NCI-H748 treated with DMSO at 0.1 percent for 48 hours (cell line): ENCODE measurements at regions not wholly inside any gene's neighbourhood (a gene's known extent, or its start where the extent isn't known, plus 50 kb on each side); places are given as distances from the start of the nearest gene placed in this dataset.

Experiments used
- DNase-seq: peaks from one replicate; lab custom pipeline; 2025; lab: John Stamatoyannopoulos, UW

DNA sequence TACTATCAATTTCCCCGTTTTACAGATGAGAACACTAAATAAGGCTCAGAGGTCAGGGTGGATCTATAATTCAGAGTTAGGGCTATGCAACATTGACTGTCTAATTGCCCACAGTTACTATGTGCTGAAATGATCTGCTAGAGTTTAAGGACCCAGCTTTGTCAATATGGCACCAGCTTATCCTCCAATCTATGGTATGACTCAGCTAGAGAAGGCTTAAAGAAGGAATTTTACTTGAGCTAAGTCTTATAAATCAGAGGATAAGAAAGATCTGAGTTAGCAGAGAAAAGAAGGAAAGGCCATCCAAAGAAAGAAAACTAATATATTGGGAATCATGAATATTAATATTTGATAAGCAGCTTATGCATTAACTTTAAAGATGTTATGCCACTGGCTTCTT lies 78.1 kb downstream of the ASB9 start:
- DNase-seq = no peak

- no peak for DNase-seq
Observed at GRCh38 chrX:15188039-15188438, 81.8 kb downstream of the ASB9 start.

DNA sequence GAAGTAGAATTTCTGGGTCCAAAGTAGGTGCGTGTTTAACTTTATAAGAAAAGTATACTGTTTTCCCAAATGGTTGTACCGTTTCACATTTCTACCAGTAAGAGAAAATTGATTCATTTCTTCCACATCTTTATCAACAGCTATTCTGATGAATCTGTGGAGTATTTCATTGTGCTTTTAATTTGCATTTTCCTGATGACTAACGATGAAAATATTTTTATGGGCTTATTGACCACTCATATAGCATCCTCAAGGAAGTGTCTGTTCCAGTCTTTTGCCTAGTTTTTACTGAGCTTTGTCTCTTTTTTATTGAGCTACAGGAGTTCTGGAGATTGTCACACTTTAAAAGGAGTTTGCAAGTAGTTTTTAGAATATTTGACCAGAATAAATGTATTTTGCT lies 92.6 kb downstream of the ASB9 start:
- no peak for DNase-seq

GRCh38 chrX:15173411-15173810 lies 96.5 kb downstream of the ASB9 start:
- DNase-seq = no peak

- DNase-seq = no peak
Observed at GRCh38 chrX:15170927-15171326, 99.0 kb downstream of the ASB9 start.

DNA sequence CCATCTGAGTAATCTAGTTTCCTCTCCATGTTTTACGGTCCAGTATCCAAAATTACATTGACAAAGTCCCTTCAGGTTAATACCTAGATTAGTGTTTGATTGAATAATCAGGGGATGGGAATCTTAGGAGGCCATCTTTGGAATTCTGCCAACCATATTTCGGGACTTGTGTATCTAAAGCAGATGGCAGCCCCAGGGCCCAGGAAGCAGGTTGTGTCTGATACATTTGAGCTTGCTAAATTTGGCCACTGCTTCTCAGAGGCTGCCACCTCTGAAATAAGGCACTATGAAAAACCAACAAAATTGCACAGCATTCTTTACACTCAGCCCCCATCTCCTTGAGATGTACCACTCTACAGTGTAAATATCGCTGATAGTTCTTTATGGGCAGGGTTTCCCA lies 102.1 kb downstream of the ASB9 start:
- no peak for DNase-seq

GRCh38 chrX:15165832-15166231 lies 104.1 kb downstream of the ASB9 start:
- no peak for DNase-seq

- no peak for DNase-seq
Observed at GRCh38 chrX:15163131-15163530, 106.8 kb downstream of the ASB9 start.

GRCh38 chrX:15160558-15161095 lies 109.3 kb downstream of the ASB9 start:
- DNase-seq = no peak

GRCh38 chrX:15158736-15159406 lies 111.0 kb downstream of the ASB9 start:
- no peak for DNase-seq

DNA sequence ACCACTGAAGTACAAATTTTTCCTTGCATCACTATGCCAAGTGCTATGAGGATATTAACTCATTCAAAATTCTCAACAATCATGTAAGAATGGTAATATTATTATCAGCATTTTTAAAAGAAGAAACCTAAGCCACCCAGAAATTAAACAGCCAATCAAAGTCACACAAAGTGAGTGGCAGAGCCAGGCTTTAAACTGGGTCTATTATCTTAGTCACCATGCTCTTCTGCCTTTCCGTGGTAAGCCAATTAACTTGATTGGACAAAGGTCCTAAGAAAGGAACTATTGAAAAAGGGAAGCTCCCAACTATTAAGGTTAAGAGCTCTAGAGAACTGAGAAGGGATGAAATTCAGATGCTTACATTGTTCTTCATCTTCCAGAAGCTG lies 111.5 kb downstream of the ASB9 start:
- DNase-seq = no peak

DNA sequence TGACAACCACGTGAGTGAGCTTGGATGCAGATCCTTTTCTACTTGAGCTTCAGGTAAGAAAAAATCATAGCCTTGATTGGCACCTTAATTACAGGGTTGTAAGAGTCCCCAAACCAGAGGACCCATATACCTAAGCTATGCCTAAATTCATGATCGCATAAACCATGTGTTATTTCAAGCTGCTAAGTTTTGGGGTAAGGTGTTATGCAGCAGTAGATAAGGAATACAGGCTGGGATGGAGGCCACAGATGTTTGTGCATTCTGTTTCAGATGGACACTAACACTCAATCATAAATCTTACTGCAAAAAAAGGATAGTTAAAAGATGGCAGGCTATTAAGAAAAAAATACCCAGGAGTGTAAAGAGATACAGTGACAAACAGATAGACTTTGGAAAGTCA lies 112.3 kb downstream of the ASB9 start:
- DNase-seq = no peak

GRCh38 chrX:15151267-15152186 lies 118.4 kb downstream of the ASB9 start:
- no peak for DNase-seq

GRCh38 chrX:15150586-15150985 lies 119.3 kb downstream of the ASB9 start:
- no peak for DNase-seq

GRCh38 chrX:15146515-15146914 lies 123.4 kb downstream of the ASB9 start:
- peak; percentile 6 for DNase-seq

GRCh38 chrX:15143825-15144121 lies 126.1 kb downstream of the ASB9 start:
- no peak for DNase-seq

DNA sequence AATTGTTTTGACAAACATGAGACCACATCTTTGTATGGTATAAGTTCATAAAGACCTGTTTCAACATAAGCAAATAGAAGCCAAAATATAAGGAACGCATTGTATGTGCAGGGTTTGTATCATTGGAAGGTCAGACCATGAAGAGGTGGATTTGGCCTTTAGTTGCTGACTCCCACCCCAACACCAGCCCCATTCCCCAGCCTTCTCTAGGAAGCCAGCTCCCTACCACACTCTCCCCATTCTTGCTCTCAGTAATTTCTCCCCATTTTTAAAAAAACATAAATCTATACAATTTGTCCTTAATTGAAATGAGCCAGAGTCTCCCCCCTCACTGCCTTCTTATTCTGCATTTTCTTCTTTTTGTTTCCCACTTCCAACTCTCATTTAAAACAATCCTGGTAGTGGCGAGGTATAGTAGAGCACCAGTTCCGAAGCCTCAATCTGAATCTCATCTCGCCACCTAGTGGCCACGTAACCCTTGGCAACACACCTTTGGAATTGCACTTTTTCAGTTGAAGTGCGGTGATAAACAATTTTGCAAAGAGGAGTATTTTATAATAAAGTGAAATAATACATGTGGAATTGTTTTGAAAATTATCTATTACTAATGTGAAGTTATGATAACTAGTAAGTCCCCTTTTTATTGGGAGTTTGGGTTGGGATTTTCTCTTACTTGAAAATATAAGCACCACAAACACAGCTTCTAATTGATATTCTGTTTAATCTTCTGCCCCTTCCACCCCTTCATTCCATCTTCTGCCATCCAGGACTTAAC lies 126.6 kb downstream of the ASB9 start:
- peak; percentile 56 for DNase-seq

GRCh38 chrX:15142084-15142715 lies 127.7 kb downstream of the ASB9 start:
- no peak for DNase-seq

GRCh38 chrX:15136795-15137194 lies 133.1 kb downstream of the ASB9 start:
- DNase-seq = no peak

GRCh38 chrX:15129412-15129811 lies 140.5 kb downstream of the ASB9 start:
- no peak for DNase-seq

- no peak for DNase-seq
Observed at GRCh38 chrX:15128861-15129260, 141.0 kb downstream of the ASB9 start.

DNA sequence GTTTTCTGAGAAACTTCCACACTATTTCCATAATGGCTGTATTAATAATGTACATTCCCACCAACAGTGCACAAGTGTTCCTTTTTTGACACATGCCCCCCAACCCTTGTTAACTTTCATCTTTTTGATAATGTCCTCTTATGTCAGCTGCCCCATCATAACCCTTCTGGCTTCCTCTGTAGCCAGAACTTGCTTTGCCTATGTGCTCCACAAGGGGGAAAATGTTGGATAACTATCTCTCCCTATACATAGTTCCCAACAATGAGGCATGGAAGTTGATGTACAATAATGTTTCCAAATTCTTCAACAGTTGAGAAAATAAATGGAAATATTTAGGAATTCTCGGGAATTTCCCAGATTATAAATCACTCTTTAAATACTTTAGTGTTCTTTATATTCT lies 142.9 kb downstream of the ASB9 start:
- no peak for DNase-seq
